ENCODE measurements at regions not wholly inside any gene's neighbourhood (a gene's known extent, or its start where the extent isn't known, plus 50 kb on each side); places are given as distances from the start of the nearest gene placed in this dataset.

- H3K4me1 ChIP-seq (ENCODE audit: insufficient read depth, low read length) = no peaks in the 10 kb centered on the region
- H3K79me2 ChIP-seq (ENCODE audit: insufficient read depth, low read length) = no peaks in the 10 kb centered on the region
- H3K9me3 ChIP-seq (ENCODE audit: insufficient read depth, low read depth, low read length) = no peaks in the 10 kb centered on the region
- no peak overlapping the region for H2AFZ ChIP-seq (ENCODE audit: low read depth, low read length)
- TF ChIP-seq CTCF (IDR thresholded peaks at IDR 0.05; ENCODE audit: insufficient read depth, low read depth, low read length) (no peak), EZH2 (IDR thresholded peaks at IDR 0.05; ENCODE audit: insufficient read depth, low read length) (no peak)
- H3K4me3 ChIP-seq (ENCODE audit: insufficient read depth, low read depth, low read length) = no peak overlapping the region
- DNase-seq (ENCODE audit: low read depth) (no peak), FAIRE-seq (no peak)
- H3K27ac ChIP-seq (ENCODE audit: low read depth, low read length) = no peak overlapping the region
- H4K20me1 ChIP-seq (ENCODE audit: insufficient read depth, low read length) = no peaks in the 10 kb centered on the region
- no peaks in the 10 kb centered on the region for H3K36me3 ChIP-seq (ENCODE audit: insufficient read depth, low read length)
- no peaks in the 10 kb centered on the region for H3K9me3 Mint-ChIP-seq (ENCODE audit: unreplicated experiment)
- no peak overlapping the region for H3K9ac ChIP-seq (ENCODE audit: low read length)
- H3K27me3 Mint-ChIP-seq (ENCODE audit: low read depth, unreplicated experiment) = peaks cover 8% of the 10 kb centered on the region
- no peak overlapping the region for H3K4me3 Mint-ChIP-seq (ENCODE audit: unreplicated experiment)
- H3K4me1 Mint-ChIP-seq (ENCODE audit: low read depth, unreplicated experiment) = no peaks in the 10 kb centered on the region
- no peaks in the 10 kb centered on the region for H3K36me3 Mint-ChIP-seq (ENCODE audit: low read depth, unreplicated experiment)
- H3K4me2 ChIP-seq (ENCODE audit: low read length) = no peak overlapping the region
- H3K27me3 ChIP-seq (ENCODE audit: insufficient read depth, low read length) = no peaks in the 10 kb centered on the region
- H3K27ac Mint-ChIP-seq (ENCODE audit: unreplicated experiment) = no peak overlapping the region
Observed at GRCh38 chr2:136381722-136382633, 264.0 kb upstream of the CXCR4 start.

- H3K27ac Mint-ChIP-seq (ENCODE audit: unreplicated experiment) = no peak overlapping the region
- Histone ChIP-seq H3K9me3 (ENCODE audit: insufficient read depth, low read depth, low read length) (no peaks in the 10 kb centered on the region), H3K36me3 (ENCODE audit: insufficient read depth, low read length) (no peaks in the 10 kb centered on the region), H3K79me2 (ENCODE audit: insufficient read depth, low read length) (no peaks in the 10 kb centered on the region), H3K27ac (ENCODE audit: low read depth, low read length) (no peak overlapping the region), H3K4me3 (ENCODE audit: insufficient read depth, low read depth, low read length) (no peak overlapping the region), H2AFZ (ENCODE audit: low read depth, low read length) (no peak overlapping the region), H3K27me3 (ENCODE audit: insufficient read depth, low read length) (no peaks in the 10 kb centered on the region), H3K9ac (ENCODE audit: low read length) (no peak overlapping the region), H3K4me2 (ENCODE audit: low read length) (no peak overlapping the region), H3K4me1 (ENCODE audit: insufficient read depth, low read length) (no peaks in the 10 kb centered on the region), H4K20me1 (ENCODE audit: insufficient read depth, low read length) (no peaks in the 10 kb centered on the region)
- H3K4me3 Mint-ChIP-seq (ENCODE audit: unreplicated experiment) = no peak overlapping the region
- H3K36me3 Mint-ChIP-seq (ENCODE audit: low read depth, unreplicated experiment) = no peaks in the 10 kb centered on the region
- FAIRE-seq (no peak), DNase-seq (ENCODE audit: low read depth) (no peak)
- TF ChIP-seq CTCF (IDR thresholded peaks at IDR 0.05; ENCODE audit: insufficient read depth, low read depth, low read length) (no peak), EZH2 (IDR thresholded peaks at IDR 0.05; ENCODE audit: insufficient read depth, low read length) (no peak)
- peaks cover 3% of the 10 kb centered on the region for H3K4me1 Mint-ChIP-seq (ENCODE audit: low read depth, unreplicated experiment)
- H3K9me3 Mint-ChIP-seq (ENCODE audit: unreplicated experiment) = no peaks in the 10 kb centered on the region
- H3K27me3 Mint-ChIP-seq (ENCODE audit: low read depth, unreplicated experiment) = peaks cover 8% of the 10 kb centered on the region
Observed at GRCh38 chr2:136381245-136381644, 263.3 kb upstream of the CXCR4 start.
